ENCODE measurements at regions not wholly inside any gene's neighbourhood (a gene's known extent, or its start where the extent isn't known, plus 50 kb on each side); places are given as distances from the start of the nearest gene placed in this dataset.
"Not testable (repeated sequence)": the region's sequence is repeated elsewhere in the genome, so short reads cannot be mapped to it uniquely, and the experiment has no call there.

GRCh38 chr2:240191001-240191400 is 50.5 kb upstream of the OTOS start:
- no peak for DNase-seq (ENCODE audit: low read depth in 2 of 2)

- DNase-seq (ENCODE audit: low read depth in 2 of 2): no peak
Observed at GRCh38 chr2:240192661-240193060, 52.2 kb upstream of the OTOS start.

DNA sequence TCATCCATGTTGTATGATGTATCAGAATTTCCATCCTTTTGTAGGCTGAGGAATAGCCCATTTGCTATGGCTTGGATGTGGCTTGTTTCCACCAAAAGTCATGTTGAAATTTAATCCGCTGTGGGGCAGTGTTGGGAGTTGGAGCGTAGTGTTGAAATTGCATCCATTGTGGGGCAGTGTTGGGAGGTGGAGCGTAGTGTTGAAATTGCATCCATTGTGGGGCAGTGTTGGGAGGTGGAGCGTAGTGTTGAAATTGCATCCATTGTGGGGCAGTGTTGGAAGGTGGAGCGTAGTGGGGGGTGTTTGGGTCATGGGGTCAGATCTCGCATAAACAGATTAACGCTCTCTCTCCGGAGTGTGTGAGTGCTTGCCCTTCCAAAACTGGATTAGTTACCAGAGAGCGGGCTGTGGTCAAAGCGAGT is 53.9 kb upstream of the OTOS start:
- not testable (repeated sequence) for DNase-seq (ENCODE audit: low read depth in 2 of 2)

- no peak for DNase-seq (ENCODE audit: low read depth in 2 of 2)
Observed at GRCh38 chr2:240195316-240195861, 54.9 kb upstream of the OTOS start.

DNA sequence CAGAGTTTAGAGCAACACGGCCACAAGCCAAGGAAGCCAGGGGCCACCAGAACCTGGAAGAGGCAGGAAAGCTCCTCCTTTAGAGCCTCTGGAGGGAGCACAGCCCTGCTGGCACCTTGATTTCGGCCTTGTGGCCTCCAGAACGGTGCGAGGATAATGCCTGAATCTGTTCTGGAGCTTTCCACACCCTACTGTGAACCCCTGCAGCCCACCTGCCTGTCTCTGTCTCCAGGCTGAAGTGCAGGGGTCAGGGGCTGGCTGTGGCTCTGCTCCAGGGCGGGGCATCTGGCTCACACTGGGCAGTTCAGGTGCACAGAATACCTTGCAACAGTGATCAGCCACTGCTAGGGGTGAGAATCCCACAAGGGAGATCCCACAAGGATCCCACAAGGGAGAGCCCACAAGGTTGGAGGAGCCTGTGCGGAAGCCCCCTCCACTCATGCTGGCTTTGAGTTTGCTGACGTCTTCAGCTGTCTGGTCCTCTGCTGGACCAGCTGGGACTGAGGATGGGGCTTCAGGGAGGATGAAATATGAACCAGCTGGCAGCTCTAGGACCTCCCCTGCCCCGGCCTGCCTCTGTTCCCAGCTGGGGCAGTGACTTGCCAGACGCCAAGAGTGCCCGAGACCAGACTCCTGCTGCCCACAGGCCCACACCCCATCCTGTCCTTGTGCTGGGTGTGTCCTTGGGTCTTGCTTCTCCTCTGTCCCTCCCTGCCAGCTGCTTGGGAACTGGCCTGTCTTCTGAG is 56.4 kb upstream of the OTOS start:
- DNase-seq (ENCODE audit: low read depth in 2 of 2): no peak

DNA sequence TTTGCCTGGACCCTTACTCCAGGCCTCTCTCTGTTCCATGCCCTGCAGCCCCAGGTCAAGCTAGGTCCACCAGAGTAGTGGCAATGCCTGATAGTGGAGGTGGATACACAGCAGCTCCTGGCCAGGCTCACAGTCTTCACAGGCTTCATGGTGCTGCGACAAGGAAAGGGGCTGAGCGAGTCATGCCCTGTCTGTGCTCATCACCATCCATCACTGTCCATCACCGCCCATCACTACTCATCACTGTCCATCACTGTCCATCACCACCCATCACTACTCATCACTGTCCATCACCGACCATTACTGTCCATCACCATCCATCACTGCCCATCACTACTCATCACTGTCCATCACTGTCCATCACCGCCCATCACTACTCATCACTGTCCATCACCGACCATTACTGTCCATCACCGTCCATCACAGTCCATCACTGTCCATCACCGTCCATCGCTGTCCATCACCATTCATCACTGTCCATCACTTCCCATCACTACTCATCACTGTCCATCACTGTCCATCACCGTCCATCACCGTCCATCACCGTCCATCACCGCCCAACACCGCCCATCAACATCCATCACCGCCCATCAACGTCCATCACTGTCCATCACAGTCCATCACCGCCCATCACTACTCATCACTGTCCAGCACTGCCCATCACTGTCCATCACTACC is 57.1 kb upstream of the OTOS start:
- no peak for DNase-seq (ENCODE audit: low read depth in 2 of 2)

- no peak for DNase-seq (ENCODE audit: low read depth in 2 of 2)
Observed at GRCh38 chr2:240198226-240198625, 57.8 kb upstream of the OTOS start.

- DNase-seq (ENCODE audit: low read depth in 2 of 2): no peak
Observed at GRCh38 chr2:240199133-240199870, 58.8 kb upstream of the OTOS start.

DNA sequence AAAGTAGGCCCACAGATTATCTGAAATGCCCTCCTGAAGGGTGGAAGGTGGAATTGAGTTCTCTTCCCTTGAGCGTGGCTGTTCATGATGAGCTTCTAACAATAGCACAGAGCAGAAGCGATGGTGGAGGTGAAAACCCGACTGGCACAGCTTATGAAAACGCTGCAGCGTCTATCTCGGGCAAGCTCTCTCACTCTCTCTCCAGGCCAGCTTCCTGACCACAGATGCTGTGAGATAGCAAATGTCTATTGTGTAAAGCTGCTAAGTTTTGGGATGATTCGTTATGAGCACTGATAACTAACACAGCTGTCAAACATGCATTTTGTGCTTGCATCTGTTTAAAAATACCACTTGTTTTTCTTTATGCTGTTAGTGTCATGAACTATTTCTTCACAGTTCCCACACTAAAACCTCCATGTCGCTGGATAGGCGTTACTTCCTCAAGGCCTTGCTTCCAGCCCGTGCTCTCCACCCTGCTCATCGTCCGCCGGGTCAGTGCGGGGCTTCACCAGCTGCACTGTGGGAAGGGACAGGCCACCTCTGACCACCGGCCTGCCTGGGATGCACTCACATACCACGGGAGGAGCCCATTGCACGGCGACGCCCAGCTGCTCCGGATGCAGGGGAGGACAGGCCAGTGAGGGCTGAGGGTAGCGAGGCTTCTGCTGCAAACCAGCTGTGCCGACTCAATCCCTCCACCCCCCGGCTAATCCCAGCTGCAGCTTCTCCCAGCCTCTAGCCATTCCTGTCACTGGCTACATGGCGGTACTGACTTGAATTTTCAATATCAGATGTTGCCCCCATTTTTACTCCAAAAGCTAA is 60.0 kb upstream of the OTOS start:
- no peak for DNase-seq (ENCODE audit: low read depth in 2 of 2)

DNA sequence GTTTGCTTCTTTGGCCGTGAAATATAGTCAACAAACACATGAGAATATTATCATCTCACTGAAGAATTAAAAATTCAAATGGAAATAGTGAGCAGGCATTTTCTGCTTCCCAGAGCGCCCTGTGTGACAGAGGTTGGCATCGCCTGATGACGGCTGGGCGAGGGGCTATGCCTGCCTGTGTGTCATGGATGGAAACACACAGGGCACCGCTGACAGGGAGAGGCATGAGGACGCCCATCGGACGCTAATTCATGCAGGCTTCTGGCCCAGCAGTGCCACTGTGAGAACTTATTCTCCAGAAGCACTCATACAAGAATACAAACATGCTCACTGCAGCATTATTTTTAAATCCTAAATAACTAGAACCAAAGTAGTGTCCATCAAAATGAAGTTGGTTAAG is 61.4 kb upstream of the OTOS start:
- no peak for DNase-seq (ENCODE audit: low read depth in 2 of 2)

DNA sequence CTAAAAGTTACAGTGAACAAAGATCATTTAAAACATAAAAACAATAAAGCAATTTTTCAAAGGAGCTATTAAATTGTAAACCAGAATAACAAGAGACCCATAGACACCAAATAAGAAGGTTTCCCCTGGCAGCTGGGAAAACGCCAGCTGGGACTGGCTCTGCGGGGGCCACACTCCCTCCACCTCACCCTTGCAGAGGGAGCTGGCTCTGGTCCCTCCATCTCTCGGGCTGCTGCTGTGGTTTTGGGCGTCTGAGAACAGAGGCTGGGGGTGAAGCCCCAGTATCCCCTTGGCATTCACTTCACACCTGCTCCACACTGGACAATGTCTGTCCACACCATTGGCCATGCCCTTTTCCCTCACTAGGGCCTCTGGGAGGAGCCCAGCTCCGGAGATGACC is 62.1 kb upstream of the OTOS start:
- no peak for DNase-seq (ENCODE audit: low read depth in 2 of 2)

DNA sequence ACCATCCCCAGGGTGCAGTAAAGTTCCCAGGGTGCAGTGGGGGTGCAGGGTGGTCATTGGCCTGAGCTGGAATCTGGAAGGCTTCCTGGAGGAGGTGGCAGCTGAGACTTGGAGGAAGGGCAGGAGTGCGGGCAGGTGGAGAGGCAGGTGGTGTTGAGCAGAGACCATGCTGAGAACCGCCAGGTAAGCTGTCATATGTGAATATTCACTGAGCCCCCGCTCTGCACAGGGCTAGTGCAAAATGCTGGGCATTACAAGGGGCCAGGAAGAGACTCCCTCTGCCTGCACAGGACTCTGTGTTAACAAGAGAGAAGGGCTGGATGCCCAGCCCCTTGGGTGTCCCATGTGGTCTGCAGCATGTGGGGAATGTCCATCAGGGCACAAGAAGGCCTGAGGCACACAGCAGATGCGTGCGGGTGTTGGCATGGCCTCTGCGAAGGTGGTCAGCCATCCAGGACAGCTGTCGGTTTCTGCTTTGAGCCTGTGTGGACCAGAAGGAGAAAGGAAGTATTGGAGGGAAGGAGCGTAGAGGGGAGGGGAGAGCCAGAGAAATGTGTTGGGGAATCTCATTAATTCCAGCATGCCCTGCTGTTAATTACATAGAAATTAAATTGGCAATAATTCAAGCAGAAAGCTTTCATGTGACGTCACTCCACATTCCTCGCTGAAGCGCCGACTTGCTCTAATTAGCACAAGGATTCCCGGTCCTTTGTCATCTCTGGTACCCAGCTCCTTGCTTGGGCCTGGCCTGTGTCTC is 62.8 kb upstream of the OTOS start:
- DNase-seq (ENCODE audit: low read depth in 2 of 2): no peak

GRCh38 chr2:240203788-240204270 is 63.4 kb upstream of the OTOS start:
- DNase-seq (ENCODE audit: low read depth in 2 of 2): no peak

DNA sequence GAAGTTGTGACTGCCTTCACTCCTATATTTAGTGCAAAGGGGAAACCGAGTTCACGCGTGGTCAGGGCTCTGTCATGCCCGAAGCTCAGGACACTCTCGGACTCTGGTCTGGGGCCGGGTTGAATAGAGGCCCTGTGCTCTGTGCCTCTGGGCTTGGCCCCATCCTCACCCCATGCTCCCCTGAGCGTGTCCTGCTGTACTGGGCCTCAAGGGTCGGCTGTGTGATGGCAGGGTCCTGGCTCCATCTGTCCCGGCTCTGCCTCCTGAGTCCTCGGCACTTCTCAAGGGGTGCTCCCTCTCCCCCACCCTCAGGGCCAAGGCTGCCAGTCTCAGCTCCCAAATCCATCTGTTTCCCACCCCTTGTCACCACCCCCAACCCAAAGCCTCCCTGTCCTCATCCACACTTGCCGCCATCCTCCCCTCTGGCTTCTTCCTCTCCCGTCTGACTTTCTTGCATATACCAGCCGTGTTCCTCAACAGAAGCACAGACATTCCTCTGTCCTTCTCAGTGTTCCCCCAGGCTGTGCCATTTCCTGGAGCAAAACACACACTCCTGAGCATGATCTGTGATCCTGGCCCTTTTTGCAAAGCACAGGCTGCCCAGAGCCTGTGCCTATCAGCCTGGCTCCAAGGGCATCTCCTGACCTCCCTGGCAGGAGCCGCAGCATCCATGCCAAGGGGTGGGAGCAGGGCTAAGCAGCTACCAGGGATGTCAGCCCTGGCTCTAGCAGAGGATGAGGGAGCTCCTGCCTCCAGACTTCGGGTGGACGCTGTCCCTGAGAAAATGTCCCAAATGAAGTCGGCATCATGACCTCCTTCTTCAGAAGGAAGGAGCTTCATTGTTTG is 64.2 kb upstream of the OTOS start:
- no peak for DNase-seq (ENCODE audit: low read depth in 2 of 2)

GRCh38 chr2:240205348-240205747 is 64.9 kb upstream of the OTOS start:
- peak in 1 of 2 donors; percentile 37 for DNase-seq (ENCODE audit: low read depth in 2 of 2)

DNA sequence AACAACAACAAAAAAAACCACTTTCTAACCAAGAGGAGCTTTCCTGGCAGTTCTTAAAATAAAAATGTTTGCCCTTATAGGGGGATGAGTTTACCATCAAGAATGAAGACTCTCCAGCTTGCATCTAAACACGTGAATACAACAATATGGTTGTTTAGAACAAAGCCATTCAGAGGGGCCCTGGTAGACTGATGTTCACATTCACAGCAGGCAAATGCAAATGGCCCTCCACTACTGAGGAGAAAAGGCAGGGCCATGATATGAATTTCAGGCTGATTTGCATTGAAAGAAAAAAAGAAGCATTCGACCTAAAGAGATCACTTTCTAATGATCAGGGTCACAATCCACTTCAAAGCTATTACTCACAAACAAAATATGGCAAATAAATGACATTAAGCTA is 65.3 kb upstream of the OTOS start:
- no peak for DNase-seq (ENCODE audit: low read depth in 2 of 2)

DNA sequence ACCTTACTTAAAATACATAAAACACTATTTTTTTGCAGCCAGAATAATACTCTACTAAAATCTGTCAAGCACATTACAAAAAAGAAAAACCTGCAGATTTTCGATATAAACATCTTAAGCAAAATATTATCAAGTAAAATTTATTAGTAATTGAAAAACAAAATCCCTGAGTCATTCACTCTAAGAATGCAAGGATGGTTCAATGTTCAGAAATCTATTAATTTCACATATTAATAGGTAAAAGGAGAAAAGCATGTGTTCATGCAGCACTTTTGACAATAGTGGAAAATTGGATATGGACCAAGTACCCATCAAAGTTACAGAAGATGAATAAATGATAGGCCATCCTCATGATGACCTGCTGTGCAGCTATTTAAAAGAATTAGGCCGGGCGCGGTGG is 66.2 kb upstream of the OTOS start:
- no peak for DNase-seq (ENCODE audit: low read depth in 2 of 2)

GRCh38 chr2:240207661-240208060 is 67.2 kb upstream of the OTOS start:
- no peak for DNase-seq (ENCODE audit: low read depth in 2 of 2)

DNA sequence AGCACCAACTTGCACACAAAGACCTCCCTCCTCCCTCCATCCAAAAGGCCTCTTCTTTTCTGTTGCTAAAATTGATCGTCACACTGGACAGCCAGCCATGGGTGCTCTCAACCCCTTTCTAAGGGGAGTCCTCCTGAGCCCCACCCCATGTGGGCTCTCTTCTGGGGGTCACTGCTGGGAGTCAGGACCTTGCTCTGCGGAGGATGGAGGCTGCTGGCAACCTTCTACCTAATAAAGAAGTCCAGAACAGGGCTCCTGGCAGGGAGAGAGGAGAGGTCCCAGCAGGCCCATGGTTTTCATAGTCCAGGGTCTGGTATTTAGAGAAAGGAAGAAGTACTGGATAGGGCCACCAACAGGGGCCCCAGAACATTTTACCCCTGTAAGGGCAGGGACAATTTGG is 67.6 kb upstream of the OTOS start:
- DNase-seq (ENCODE audit: low read depth in 2 of 2): no peak
